Duodenal mucosa (tissue), 2 donors: ENCODE measurements at regions not wholly inside any gene's neighbourhood (a gene's known extent, or its start where the extent isn't known, plus 50 kb on each side); places are given as distances from the start of the nearest gene placed in this dataset.

Experiments
- H3K27ac ChIP-seq: one replicate; pipeline ENCODE4 v1.7.0; 2013; ENCODE audit warnings: low read depth, low read length
- H3K27me3 ChIP-seq, 2 donors: one replicate each; pipeline ENCODE4 v1.7.0; 2013; ENCODE audit warnings: low read length in 2 of 2, control low read depth in 1 of 2; ENCODE audit not compliant: insufficient read depth in 2 of 2, control insufficient read depth in 1 of 2
- H3K36me3 ChIP-seq, 2 donors: one replicate each; pipeline ENCODE4 v1.7.0; 2013; ENCODE audit warnings: low read length in 2 of 2, control low read depth in 1 of 2; ENCODE audit not compliant: insufficient read depth in 2 of 2, control insufficient read depth in 1 of 2
- H3K4me1 ChIP-seq, 2 donors: one replicate each; pipeline ENCODE4 v1.7.0; 2013; ENCODE audit warnings: low read length in 2 of 2, control low read depth in 1 of 2; ENCODE audit not compliant: insufficient read depth in 2 of 2, control insufficient read depth in 1 of 2
- H3K4me3 ChIP-seq, 2 donors: one replicate each; pipeline ENCODE4 v1.7.0; 2013; ENCODE audit warnings: low read length in 2 of 2, low read depth in 1 of 2
- H3K9ac ChIP-seq, 2 donors: one replicate each; pipeline ENCODE4 v1.7.0; 2013; ENCODE audit warnings: low read length in 2 of 2, low read depth in 1 of 2
- H3K9me3 ChIP-seq, 2 donors: one replicate each; pipeline ENCODE4 v1.7.0; 2013; ENCODE audit warnings: low read length in 2 of 2, control low read depth in 1 of 2; ENCODE audit not compliant: control insufficient read depth in 1 of 2

- H3K9me3 ChIP-seq: no peaks in the 10 kb centered on the region
- H3K4me3 ChIP-seq: no peak overlapping the region
- no peaks in the 10 kb centered on the region for H3K4me1 ChIP-seq
Measured at GRCh38 chr15:77714023-77714422, 81.3 kb upstream of the LINGO1 start.

GRCh38 chr15:77713281-77713680 is 80.6 kb upstream of the LINGO1 start:
- Histone ChIP-seq H3K4me3 (no peak overlapping the region), H3K27ac (no peak overlapping the region), H3K9ac (no peak overlapping the region), H3K9me3 (no peaks in the 10 kb centered on the region), H3K27me3 (peaks cover 9 to 12% of the 10 kb centered on the region in 2 donors), H3K36me3 (no peaks in the 10 kb centered on the region), H3K4me1 (no peaks in the 10 kb centered on the region)

More at GRCh38 chr15:77714023-77714422, 81.3 kb upstream of the LINGO1 start:
- Histone ChIP-seq H3K27ac (no peak overlapping the region), H3K27me3 (peaks cover 9 to 17% of the 10 kb centered on the region in 2 donors), H3K36me3 (no peaks in the 10 kb centered on the region), H3K9ac (no peak overlapping the region)

- H3K27me3 ChIP-seq: peaks cover 6 to 7% of the 10 kb centered on the region in 2 donors
- no peak overlapping the region for H3K9ac ChIP-seq
- no peaks in the 10 kb centered on the region for H3K4me1 ChIP-seq
- no peaks in the 10 kb centered on the region for H3K36me3 ChIP-seq
- H3K27ac ChIP-seq: no peak overlapping the region
- no peak overlapping the region for H3K4me3 ChIP-seq
- no peaks in the 10 kb centered on the region for H3K9me3 ChIP-seq
Measured at GRCh38 chr15:77712438-77712837, 79.7 kb upstream of the LINGO1 start.

GRCh38 chr15:77710637-77711036 is 77.9 kb upstream of the LINGO1 start:
- no peak overlapping the region for H3K9ac ChIP-seq

GRCh38 chr15:77710206-77710605 is 77.5 kb upstream of the LINGO1 start:
- H3K4me1 ChIP-seq: no peaks in the 10 kb centered on the region
- H3K27ac ChIP-seq: no peak overlapping the region
- H3K9ac ChIP-seq: no peak overlapping the region

More at GRCh38 chr15:77710637-77711036, 77.9 kb upstream of the LINGO1 start:
- H3K27me3 ChIP-seq: no peaks in the 10 kb centered on the region
- no peak overlapping the region for H3K27ac ChIP-seq
- no peaks in the 10 kb centered on the region for H3K4me1 ChIP-seq
- H3K4me3 ChIP-seq: no peak overlapping the region
- no peaks in the 10 kb centered on the region for H3K36me3 ChIP-seq
- H3K9me3 ChIP-seq: no peaks in the 10 kb centered on the region

GRCh38 chr15:77709135-77709886 is 76.6 kb upstream of the LINGO1 start:
- Histone ChIP-seq H3K27me3 (no peaks in the 10 kb centered on the region), H3K36me3 (no peaks in the 10 kb centered on the region), H3K9ac (no peak overlapping the region), H3K27ac (no peak overlapping the region), H3K4me3 (no peak overlapping the region), H3K4me1 (no peaks in the 10 kb centered on the region), H3K9me3 (no peaks in the 10 kb centered on the region)

More at GRCh38 chr15:77710206-77710605, 77.5 kb upstream of the LINGO1 start:
- no peaks in the 10 kb centered on the region for H3K27me3 ChIP-seq
- H3K36me3 ChIP-seq: no peaks in the 10 kb centered on the region
- H3K4me3 ChIP-seq: no peak overlapping the region
- no peaks in the 10 kb centered on the region for H3K9me3 ChIP-seq

- H3K9ac ChIP-seq: no peak overlapping the region
Measured at GRCh38 chr15:77706482-77707244, 74.0 kb upstream of the LINGO1 start.

GRCh38 chr15:77702211-77702957 is 69.7 kb upstream of the LINGO1 start:
- Histone ChIP-seq H3K4me1 (no peaks in the 10 kb centered on the region), H3K4me3 (no peak overlapping the region), H3K27ac (no peak overlapping the region), H3K27me3 (peaks cover 2 to 4% of the 10 kb centered on the region in 2 donors), H3K36me3 (no peaks in the 10 kb centered on the region), H3K9me3 (no peaks in the 10 kb centered on the region), H3K9ac (no peak overlapping the region)

More at GRCh38 chr15:77706482-77707244, 74.0 kb upstream of the LINGO1 start:
- Histone ChIP-seq H3K4me3 (no peak overlapping the region), H3K27ac (no peak overlapping the region), H3K36me3 (no peaks in the 10 kb centered on the region), H3K27me3 (no peaks in the 10 kb centered on the region), H3K9me3 (no peaks in the 10 kb centered on the region), H3K4me1 (no peaks in the 10 kb centered on the region)

GRCh38 chr15:77698481-77698880 is 65.8 kb upstream of the LINGO1 start:
- Histone ChIP-seq H3K27me3 (peaks cover 8 to 15% of the 10 kb centered on the region in 2 donors), H3K9ac (no peak overlapping the region), H3K36me3 (no peaks in the 10 kb centered on the region), H3K9me3 (no peaks in the 10 kb centered on the region), H3K4me3 (no peak overlapping the region), H3K27ac (no peak overlapping the region), H3K4me1 (no peaks in the 10 kb centered on the region)

GRCh38 chr15:77697893-77698292 is 65.2 kb upstream of the LINGO1 start:
- Histone ChIP-seq H3K4me1 (no peaks in the 10 kb centered on the region), H3K27me3 (peaks cover 8 to 15% of the 10 kb centered on the region in 2 donors), H3K36me3 (no peaks in the 10 kb centered on the region), H3K27ac (no peak overlapping the region), H3K9ac (no peak overlapping the region), H3K4me3 (no peak overlapping the region), H3K9me3 (no peaks in the 10 kb centered on the region)
